ENCODE measurements at regions not wholly inside any gene's neighbourhood (a gene's known extent, or its start where the extent isn't known, plus 50 kb on each side); places are given as distances from the start of the nearest gene placed in this dataset.

GRCh38 chr13:64289702-64290101 lies 2874.1 kb upstream of the PCDH20 start:
- TF ChIP-seq HNF4A (conservative IDR thresholded peaks at IDR 0.05) (no peak), TAF1 (conservative IDR thresholded peaks at IDR 0.05) (no peak), REST (IDR thresholded peaks at IDR 0.05) (no peak), SP1 (IDR thresholded peaks at IDR 0.05) (no peak), FOXA2 (IDR thresholded peaks at IDR 0.05) (no peak), NR2F2 (IDR thresholded peaks at IDR 0.05) (no peak), RAD21 (IDR thresholded peaks at IDR 0.05) (no peak), CTCF (IDR thresholded peaks at IDR 0.05; ENCODE audit: low read depth, low read length, missing input control) (no peak), FOXA1 (IDR thresholded peaks at IDR 0.05) (no peak), ZBTB33 (IDR thresholded peaks at IDR 0.05) (no peak), ATF3 (IDR thresholded peaks at IDR 0.05) (no peak), HNF4G (IDR thresholded peaks at IDR 0.05) (no peak), RXRA (IDR thresholded peaks at IDR 0.05) (no peak), MAX (IDR thresholded peaks at IDR 0.05) (no peak), EGR1 (IDR thresholded peaks at IDR 0.05; ENCODE audit: low read depth in 2 of 2) (no peak)
- 64% methylated on average over 3 of the region's 3 CpGs for WGBS
- Histone ChIP-seq H3K27ac (ENCODE audit: low read depth in 1 of 2, low read length in 2 of 2) (no peak overlapping the region), H3K27me3 (ENCODE audit: control insufficient read depth in 4 of 4, insufficient read depth in 4 of 4, low read length in 3 of 4) (no peaks in the 10 kb centered on the region), H3K4me1 (ENCODE audit: control insufficient read depth in 4 of 4, insufficient read depth in 4 of 4, low read length in 3 of 4) (no peaks in the 10 kb centered on the region), H3K36me3 (ENCODE audit: control insufficient read depth in 4 of 4, insufficient read depth in 3 of 4, low read depth in 1 of 4, low read length in 3 of 4) (no peaks in the 10 kb centered on the region), H3K9ac (ENCODE audit: low read depth in 1 of 2, low read length in 2 of 2) (no peak overlapping the region), H3K4me3 (ENCODE audit: low read depth in 1 of 3, low read length in 3 of 3) (no peak overlapping the region), H3K9me3 (ENCODE audit: control insufficient read depth in 4 of 4, low read length in 3 of 4) (no peaks in the 10 kb centered on the region)
- no peak for DNase-seq (ENCODE audit: low spot score)

- TF ChIP-seq RXRA (IDR thresholded peaks at IDR 0.05) (no peak), RAD21 (IDR thresholded peaks at IDR 0.05) (no peak), MAX (IDR thresholded peaks at IDR 0.05) (no peak), REST (IDR thresholded peaks at IDR 0.05) (no peak), ATF3 (IDR thresholded peaks at IDR 0.05) (no peak), HNF4A (conservative IDR thresholded peaks at IDR 0.05) (no peak), HNF4G (IDR thresholded peaks at IDR 0.05) (no peak), SP1 (IDR thresholded peaks at IDR 0.05) (no peak), YY1 (IDR thresholded peaks at IDR 0.05) (no peak), FOXA2 (IDR thresholded peaks at IDR 0.05) (no peak), NR2F2 (IDR thresholded peaks at IDR 0.05) (no peak), FOXA1 (IDR thresholded peaks at IDR 0.05) (no peak), ZBTB33 (IDR thresholded peaks at IDR 0.05) (no peak)
- H3K9ac ChIP-seq (ENCODE audit: low read depth in 1 of 2, low read length in 2 of 2): no peak overlapping the region
- H3K4me1 ChIP-seq (ENCODE audit: control insufficient read depth in 4 of 4, insufficient read depth in 4 of 4, low read length in 3 of 4): no peaks in the 10 kb centered on the region
- no peak overlapping the region for H3K27ac ChIP-seq (ENCODE audit: low read depth in 1 of 2, low read length in 2 of 2)
- no peaks in the 10 kb centered on the region for H3K9me3 ChIP-seq (ENCODE audit: control insufficient read depth in 4 of 4, low read length in 3 of 4)
- H3K27me3 ChIP-seq (ENCODE audit: control insufficient read depth in 4 of 4, insufficient read depth in 4 of 4, low read length in 3 of 4): no peaks in the 10 kb centered on the region
- no peak for DNase-seq (ENCODE audit: low spot score)
- H3K4me3 ChIP-seq (ENCODE audit: low read depth in 1 of 3, low read length in 3 of 3): no peak overlapping the region
- WGBS: 90% methylated on average over 2 of the region's 2 CpGs
- no peaks in the 10 kb centered on the region for H3K36me3 ChIP-seq (ENCODE audit: control insufficient read depth in 4 of 4, insufficient read depth in 3 of 4, low read depth in 1 of 4, low read length in 3 of 4)
Measured at GRCh38 chr13:64283926-64284325, 2868.3 kb upstream of the PCDH20 start.

Measured in liver (tissue), 8 donors.